RWPE1 (cell line): ENCODE measurements at regions not wholly inside any gene's neighbourhood (a gene's known extent, or its start where the extent isn't known, plus 50 kb on each side); places are given as distances from the start of the nearest gene placed in this dataset.

ENCODE experiments used
- CTCF ChIA-PET: fragments of 350-600 bp; sonication (Branson Sonifier 250); formaldehyde crosslinking; extraction: SDS; loops from one replicate; lab custom pipeline; 2021; lab: Yijun Ruan, JAX
- POLR2A ChIA-PET: fragments of 400-600 bp; formaldehyde crosslinking; extraction: SDS; loops from one replicate; lab custom pipeline; 2020; ENCODE audit warnings: antibody characterized with exemption; ENCODE audit not compliant: low non-redundant PET; lab: Yijun Ruan, JAX
- DNase-seq: peaks from one replicate; pipeline ENCODE4 v3.0.0; 2012; ENCODE audit warnings: low spot score
- H3K27ac ChIP-seq: fragments of 450-650 bp; 2 replicates; pipeline ENCODE4 v1.5.1; 2017
- TF ChIP-seq, protein P1 (sequence below): fragments of 450-650 bp; conservative IDR thresholded peaks from 2 replicates; pipeline ENCODE4 v1.5.1; 2017; ENCODE audit warnings: low read depth, mild to moderate bottlenecking

DNA sequence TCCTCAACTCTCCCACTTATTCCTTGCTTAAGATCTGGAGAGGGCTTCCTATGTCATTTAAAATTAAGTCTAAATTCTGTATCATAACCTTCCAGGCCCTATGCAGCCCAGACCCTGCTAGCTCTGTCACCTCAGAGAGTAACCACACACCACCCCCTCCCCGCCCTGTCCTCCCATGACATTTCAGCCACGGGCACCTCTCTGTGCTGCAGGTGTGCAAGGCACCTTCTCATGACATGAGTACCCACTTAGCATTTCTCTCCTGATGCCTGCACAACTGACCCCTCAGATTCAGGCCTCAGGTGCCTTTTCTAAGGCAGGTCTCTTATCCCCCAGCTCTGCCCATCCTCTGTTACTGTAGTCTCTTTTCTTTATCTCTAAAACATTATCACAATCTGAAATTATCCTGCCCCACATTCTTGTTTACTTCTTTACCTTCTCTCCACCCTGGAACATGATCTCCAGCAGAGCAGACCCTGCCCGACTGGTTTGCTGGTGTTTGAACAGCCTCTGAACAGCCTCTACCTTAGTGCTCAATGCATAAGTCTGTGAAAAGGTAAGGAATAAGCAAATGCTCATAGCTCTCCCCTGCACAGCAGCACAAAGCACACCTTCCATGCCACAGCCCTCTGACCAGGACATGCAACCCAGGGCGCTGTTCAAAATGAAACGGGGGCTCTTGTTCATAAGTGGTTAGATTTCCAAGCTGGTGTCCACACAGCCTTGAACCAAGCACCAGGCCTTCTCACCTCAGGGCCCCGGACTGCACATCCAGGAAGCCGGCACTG, 196.1 kb upstream of the B3GAT1 start:
- DNase-seq = no peak
- H3K27ac ChIP-seq = no peak overlapping the region
- ChIA-PET CTCF (interaction anchor here (0.6 kb wide), 1 partner anchor 328 kb away, joined by 3 read pairs; no protein-coding TSS in a partner anchor), POLR2A (no interaction called here)
- TF ChIP-seq, protein P1, sequence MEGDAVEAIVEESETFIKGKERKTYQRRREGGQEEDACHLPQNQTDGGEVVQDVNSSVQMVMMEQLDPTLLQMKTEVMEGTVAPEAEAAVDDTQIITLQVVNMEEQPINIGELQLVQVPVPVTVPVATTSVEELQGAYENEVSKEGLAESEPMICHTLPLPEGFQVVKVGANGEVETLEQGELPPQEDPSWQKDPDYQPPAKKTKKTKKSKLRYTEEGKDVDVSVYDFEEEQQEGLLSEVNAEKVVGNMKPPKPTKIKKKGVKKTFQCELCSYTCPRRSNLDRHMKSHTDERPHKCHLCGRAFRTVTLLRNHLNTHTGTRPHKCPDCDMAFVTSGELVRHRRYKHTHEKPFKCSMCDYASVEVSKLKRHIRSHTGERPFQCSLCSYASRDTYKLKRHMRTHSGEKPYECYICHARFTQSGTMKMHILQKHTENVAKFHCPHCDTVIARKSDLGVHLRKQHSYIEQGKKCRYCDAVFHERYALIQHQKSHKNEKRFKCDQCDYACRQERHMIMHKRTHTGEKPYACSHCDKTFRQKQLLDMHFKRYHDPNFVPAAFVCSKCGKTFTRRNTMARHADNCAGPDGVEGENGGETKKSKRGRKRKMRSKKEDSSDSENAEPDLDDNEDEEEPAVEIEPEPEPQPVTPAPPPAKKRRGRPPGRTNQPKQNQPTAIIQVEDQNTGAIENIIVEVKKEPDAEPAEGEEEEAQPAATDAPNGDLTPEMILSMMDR = no peak

DNA sequence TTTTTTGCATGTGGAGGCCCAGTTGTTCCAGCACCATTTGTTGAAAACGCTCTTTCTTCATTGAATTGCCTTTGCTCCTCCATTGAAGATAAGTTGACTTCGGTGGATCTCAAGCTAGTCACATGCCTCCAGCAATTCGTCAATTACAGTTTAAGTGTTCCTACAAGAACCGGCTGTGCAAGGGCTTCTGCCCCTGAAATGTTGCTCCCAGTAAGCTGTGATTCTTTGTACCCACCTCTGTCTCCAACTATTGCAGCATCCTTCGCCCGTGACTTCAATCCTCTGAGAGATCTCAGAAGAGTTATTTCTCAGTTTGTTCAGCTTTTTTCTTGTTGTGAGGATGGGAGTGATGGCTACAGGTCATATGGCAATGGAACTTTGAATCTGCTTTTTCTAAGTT, 194.2 kb upstream of the B3GAT1 start:
- ChIA-PET POLR2A (no interaction called here), CTCF (no interaction called here)
- H3K27ac ChIP-seq = no peak overlapping the region
- TF ChIP-seq, protein P1 = no peak
- no peak for DNase-seq

DNA sequence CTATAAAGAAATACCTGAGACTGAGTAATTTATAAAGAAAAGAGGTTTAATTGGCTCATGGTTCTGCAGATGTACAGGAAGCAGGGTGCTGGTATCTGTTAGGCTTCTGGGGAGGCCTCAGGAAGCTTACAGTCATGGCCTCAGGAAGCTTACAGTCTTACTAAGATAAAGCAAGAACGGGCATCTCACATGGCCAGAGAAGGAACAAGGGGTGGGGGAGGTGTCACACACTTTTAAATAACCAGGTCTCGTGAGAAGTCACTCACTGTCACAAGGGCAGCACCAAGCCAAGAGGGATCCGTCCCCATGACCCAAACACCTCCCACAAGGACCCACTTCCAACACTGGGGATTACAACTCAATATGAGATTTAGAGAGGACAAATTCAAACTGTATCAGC, 192.8 kb upstream of the B3GAT1 start:
- DNase-seq = no peak
- no peak overlapping the region for H3K27ac ChIP-seq
- ChIA-PET CTCF (no interaction called here), POLR2A (no interaction called here)
- TF ChIP-seq, protein P1 = no peak

DNA sequence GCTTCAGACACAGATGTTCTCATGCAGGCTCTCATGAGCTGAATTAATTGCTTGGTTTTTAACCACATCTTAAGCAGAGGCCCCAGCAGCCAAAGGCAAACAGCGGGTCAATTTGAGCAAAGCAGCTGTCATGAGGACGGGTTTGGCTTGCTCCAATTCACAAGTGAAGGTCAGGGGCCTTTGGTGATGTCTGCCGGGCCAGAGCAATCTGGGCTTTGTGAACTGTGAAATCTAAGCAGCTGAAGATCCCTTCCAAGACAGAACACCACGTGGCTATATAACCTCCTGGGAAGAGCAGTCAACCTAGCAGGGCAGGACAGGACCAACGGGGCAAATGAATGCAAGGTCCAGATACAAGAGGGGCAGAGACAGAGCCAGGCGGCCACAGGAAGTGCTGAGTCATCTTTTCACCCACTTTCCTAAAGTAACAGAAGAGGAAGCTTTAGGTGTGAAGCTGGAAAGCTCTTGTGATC, 187.3 kb upstream of the B3GAT1 start:
- CTCF ChIA-PET = no interaction called here
- POLR2A ChIA-PET = no interaction called here
- DNase-seq = no peak
- TF ChIP-seq, protein P1 = no peak
- no peak overlapping the region for H3K27ac ChIP-seq

DNA sequence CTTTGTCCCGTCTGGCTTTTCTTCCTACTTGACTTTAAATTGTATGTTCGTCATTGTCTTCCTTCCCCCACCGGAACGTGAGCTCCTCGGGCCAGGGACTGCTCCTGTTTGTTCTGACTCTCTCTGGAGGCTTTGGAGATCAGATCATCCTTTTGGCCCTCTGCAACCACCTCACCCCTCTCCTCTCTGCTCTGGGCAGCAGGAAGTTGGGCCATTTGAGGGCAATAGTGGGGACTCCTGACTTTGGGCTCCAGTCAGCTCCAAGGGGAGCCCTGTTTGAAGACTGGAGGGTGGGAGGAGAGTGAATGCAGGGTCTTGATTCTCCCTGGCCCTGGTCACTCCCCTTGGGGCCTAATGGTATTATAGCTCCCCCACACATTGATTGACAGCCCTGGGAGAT, 186.3 kb upstream of the B3GAT1 start:
- H3K27ac ChIP-seq = no peak overlapping the region
- CTCF ChIA-PET = no interaction called here
- POLR2A ChIA-PET = no interaction called here
- TF ChIP-seq, protein P1 = no peak
- DNase-seq = no peak

DNA sequence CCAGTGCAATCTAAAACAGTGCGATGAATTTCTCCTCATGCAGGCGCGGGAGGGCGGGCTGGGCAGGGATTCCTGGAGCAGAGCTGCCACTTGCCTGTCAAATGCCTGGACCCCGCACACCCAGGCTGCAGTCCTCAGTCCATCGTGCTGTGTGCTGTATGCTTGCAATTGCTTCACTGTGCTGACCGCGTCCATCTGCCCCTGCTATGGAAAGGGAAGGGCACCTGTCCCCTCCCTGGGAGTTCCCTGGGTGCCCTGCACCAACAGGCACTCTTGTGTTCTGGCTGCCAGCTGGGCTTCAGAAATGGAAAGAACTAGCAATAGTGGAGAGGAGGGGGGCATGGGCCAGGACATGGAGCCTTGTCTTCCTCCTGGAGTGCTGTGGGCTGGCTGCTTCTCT, 185.4 kb upstream of the B3GAT1 start:
- TF ChIP-seq, protein P1 = no peak
- DNase-seq = no peak
- POLR2A ChIA-PET = no interaction called here
- no peak overlapping the region for H3K27ac ChIP-seq
- CTCF ChIA-PET = no interaction called here
